HepG2 (cell line): ENCODE measurements at regions not wholly inside any gene's neighbourhood (a gene's known extent, or its start where the extent isn't known, plus 50 kb on each side); places are given as distances from the start of the nearest gene placed in this dataset.
A peak's percentile ranks its signal among the peaks of the same experiment; 100 is the strongest.

ENCODE experiments used
- ATAC-seq: fragments of 200-7000 bp; cut with Tn5 transposase; 3 replicates; pipeline ENCODE4 v1.9.1; 2020; ENCODE audit warnings: mild to moderate bottlenecking, moderate library complexity
- BruUV-seq: library from RNA; stranded (reverse); fragments of 400-500 nt; replicated peaks from 2 replicates; lab custom pipeline; 2021; lab: Mats Ljungman, UMichigan
- CTCF ChIA-PET: fragments of 300-600 bp; formaldehyde crosslinking; extraction: SDS; loops from one replicate; lab custom pipeline; 2021; ENCODE audit warnings: low total read pairs, inconsistent platforms, low intra/inter-chr PET ratio; lab: Yijun Ruan, JAX
- POLR2A ChIA-PET: fragments of 350-600 bp; sonication (Branson Sonifier 250); formaldehyde crosslinking; loops from one replicate; lab custom pipeline; 2020; ENCODE audit warnings: antibody characterized with exemption, inconsistent platforms; lab: Yijun Ruan, JAX
- DNase-seq: peaks from one replicate; pipeline ENCODE4 v3.0.0-alpha.2; 2015; ENCODE audit warnings: low spot score
- FAIRE-seq: peaks from 3 replicates; lab custom pipeline; 2011; peaks lifted over from hg19 to GRCh38; lab: Jason Lieb, UNC
- H2AFZ ChIP-seq: one replicate; pipeline ENCODE4 v1.6.1; 2011; ENCODE audit warnings: low read length, inconsistent platforms
- H3K27ac ChIP-seq: fragments of 300-600 bp; 3 replicates; pipeline ENCODE4 v1.8.0; 2011; ENCODE audit warnings: mixed run types, mild to moderate bottlenecking, mixed read lengths, low read length, inconsistent platforms; ENCODE audit not compliant: insufficient read depth; ENCODE audit errors: extremely low read length
- H3K27me3 ChIP-seq, 2 experiments: fragments of 200-600 bp in 1 of 2; 2 replicates in 1 of 2; 3 replicates in 1 of 2; pipeline versions ENCODE4 v1.6.0 to v1.8.0; 2011; ENCODE audit warnings: low read length in 2 of 2, mild to moderate bottlenecking in 2 of 2, moderate library complexity in 2 of 2, inconsistent platforms in 1 of 2; ENCODE audit not compliant: insufficient read depth in 2 of 2, control insufficient read depth in 1 of 2
- H3K36me3 ChIP-seq, 2 experiments: fragments of 200-600 bp in 1 of 2; replicated peaks in 1 of 2; 2 replicates in 1 of 2; 3 replicates in 1 of 2; pipeline versions ENCODE4 v1.5.1 to v1.8.0; 2011; ENCODE audit warnings: low read length in 2 of 2, inconsistent platforms in 1 of 2; ENCODE audit not compliant: insufficient read depth in 2 of 2, control insufficient read depth in 1 of 2
- H3K4me1 ChIP-seq: 2 replicates; pipeline ENCODE4 v1.5.1; 2012; ENCODE audit warnings: low read length, inconsistent platforms; ENCODE audit not compliant: insufficient read depth
- H3K4me2 ChIP-seq: 2 replicates; pipeline ENCODE4 v1.6.0; 2011; ENCODE audit warnings: low read depth, low read length, inconsistent platforms
- H3K4me3 ChIP-seq, 3 experiments: fragments of 200-600 bp in 1 of 3; sonication (generic), shearing (Covaris generic) in 1 of 3; replicated peaks in 1 of 3; 2 replicates each; pipeline ENCODE4 v1.5.1; 2011 to 2016; ENCODE audit warnings: low read length in 3 of 3, inconsistent platforms in 2 of 3, low read depth in 2 of 3, mild to moderate bottlenecking in 2 of 3, control low read depth in 1 of 3, mixed read lengths in 1 of 3; ENCODE audit not compliant: insufficient read depth in 1 of 3
- H3K79me2 ChIP-seq: one replicate; pipeline ENCODE4 v1.6.1; 2011; ENCODE audit warnings: low read length, inconsistent platforms; ENCODE audit not compliant: insufficient read depth
- H3K9ac ChIP-seq: 2 replicates; pipeline ENCODE4 v1.6.0; 2011; ENCODE audit warnings: mild to moderate bottlenecking, low read depth, low read length, inconsistent platforms; ENCODE audit not compliant: insufficient read depth
- H3K9me3 ChIP-seq: 2 replicates; pipeline ENCODE4 v1.5.1; 2012; ENCODE audit warnings: mild to moderate bottlenecking, low read length
- H4K20me1 ChIP-seq: 2 replicates; pipeline ENCODE4 v1.6.0; 2011; ENCODE audit warnings: inconsistent platforms, mild to moderate bottlenecking, low read length, moderate library complexity; ENCODE audit not compliant: insufficient read depth
- CEBPB ChIP-seq: IDR thresholded peaks from 2 replicates; pipeline ENCODE4 v1.6.1; 2011; ENCODE audit warnings: low read depth, low read length, improper control_type of control experiment, borderline replicate concordance
- CREB3 ChIP-seq: sonication (generic); formaldehyde crosslinking; IDR thresholded peaks from 2 replicates; pipeline ENCODE4 v1.5.0; 2020; ENCODE audit warnings: missing genetic modification reagents
- DDIT3 ChIP-seq: sonication (generic); formaldehyde crosslinking; IDR thresholded peaks from 2 replicates; pipeline ENCODE4 v1.4.0; 2020; ENCODE audit warnings: mild to moderate bottlenecking, missing genetic modification reagents
- FIP1L1 ChIP-seq: fragments of 200-400 bp; formaldehyde crosslinking; IDR thresholded peaks from 2 replicates; pipeline ENCODE4 v1.6.1; 2018; ENCODE audit warnings: low read depth, mild to moderate bottlenecking, low read length, moderate library complexity, borderline replicate concordance; ENCODE audit not compliant: insufficient read depth
- FOXA3 ChIP-seq: IDR thresholded peaks from 2 replicates; pipeline ENCODE4 v1.6.1; 2016; ENCODE audit warnings: missing genetic modification reagents, missing compliant biosample characterization
- MIXL1 ChIP-seq: IDR thresholded peaks from 2 replicates; pipeline ENCODE4 v1.6.1; 2016
- PAX8 ChIP-seq: sonication (generic); formaldehyde crosslinking; IDR thresholded peaks from 2 replicates; pipeline ENCODE4 v1.8.0; 2022; ENCODE audit warnings: mild to moderate bottlenecking, missing genetic modification reagents, borderline replicate concordance
- TFE3 ChIP-seq: IDR thresholded peaks from 2 replicates; pipeline ENCODE4 v1.6.1; 2016
- ZNF124 ChIP-seq: sonication (generic); formaldehyde crosslinking; IDR thresholded peaks from 2 replicates; pipeline ENCODE4 v1.4.0; 2020; ENCODE audit warnings: missing genetic modification reagents
- ZNF260 ChIP-seq: sonication (generic); formaldehyde crosslinking; IDR thresholded peaks from 2 replicates; pipeline ENCODE4 v1.4.0; 2020; ENCODE audit warnings: missing genetic modification reagents, low read depth, mild to moderate bottlenecking, borderline replicate concordance
- ZNF609 ChIP-seq: sonication (generic); formaldehyde crosslinking; IDR thresholded peaks from 2 replicates; pipeline ENCODE4 v1.4.0; 2020; ENCODE audit warnings: mild to moderate bottlenecking, missing genetic modification reagents, borderline replicate concordance
- WGBS: methylation state at CpG from one replicate; pipeline ENCODE4 v1.1.6; 2017; ENCODE audit warnings: low lambda C conversion rate; 5-methylcytosine and 5-hydroxymethylcytosine counted together
- in situ Hi-C: cut with HindIII; loops from 2 replicates; pipeline ENCODE4 v1.10.0; 2017; ENCODE audit warnings: low pct_unique_long_range_greater_than_20kb; ENCODE audit not compliant: extremely low pct_ligation_motif_present
- intact Hi-C: fragments of 100-400 bp; cut with micrococcal nuclease; formaldehyde crosslinking; loops from one replicate; pipeline ENCODE4 v1.10.0; 2022; ENCODE audit not compliant: unreplicated experiment

GRCh38 chr12:104864668-104865067 lies 93.4 kb downstream of the SLC41A2 start:
- intact Hi-C loops (no loop called here), in situ Hi-C loops (no loop called here)
- H3K79me2 ChIP-seq = no peaks in the 10 kb centered on the region
- no TSS peak for BruUV-seq
- TF ChIP-seq ZNF260 (CRISPR knock-in tag) = no peak
- peak; percentile 61 for TF ChIP-seq CEBPB
- H4K20me1 ChIP-seq = no peaks in the 10 kb centered on the region
- H3K4me2 ChIP-seq = no peak overlapping the region
- POLR2A ChIA-PET = no interaction called here
- CTCF ChIA-PET = no interaction called here
- H3K36me3 ChIP-seq = no peaks in the 10 kb centered on the region
- no peaks in the 10 kb centered on the region for H3K27me3 ChIP-seq
- DNase-seq (no peak), ATAC-seq (no peak), FAIRE-seq (no peak)
- no peaks in the 10 kb centered on the region for H3K9me3 ChIP-seq
- no peaks in the 10 kb centered on the region for H3K4me1 ChIP-seq
- H3K4me3 ChIP-seq = no peak overlapping the region
- no peak overlapping the region for H3K27ac ChIP-seq
- H2AFZ ChIP-seq = no peak overlapping the region
- H3K9ac ChIP-seq = no peak overlapping the region

- DNase-seq = no peak
- Histone ChIP-seq H3K4me1 (no peaks in the 10 kb centered on the region), H3K27ac (no peak overlapping the region), H3K27me3 (no peaks in the 10 kb centered on the region), H2AFZ (no peak overlapping the region), H3K79me2 (no peaks in the 10 kb centered on the region), H3K4me3 (no peak overlapping the region), H3K9ac (no peak overlapping the region), H3K36me3 (no peaks in the 10 kb centered on the region), H3K4me2 (no peak overlapping the region), H3K9me3 (no peaks in the 10 kb centered on the region), H4K20me1 (no peaks in the 10 kb centered on the region)
- FAIRE-seq = no peak
- no peak for ATAC-seq
- ChIA-PET CTCF (no interaction called here), POLR2A (no interaction called here)
- intact Hi-C loops (no loop called here), in situ Hi-C loops (no loop called here)
- 96% methylated on average over 5 of the region's 5 CpGs for WGBS
- BruUV-seq = no TSS peak
- TF ChIP-seq TFE3 (CRISPR knock-in tag) (no peak), FOXA3 (CRISPR knock-in tag) (no peak), ZNF124 (CRISPR knock-in tag) (no peak), FIP1L1 (no peak), ZNF609 (CRISPR knock-in tag) (no peak), PAX8 (no peak), CREB3 (CRISPR knock-in tag) (no peak), DDIT3 (CRISPR knock-in tag) (no peak), MIXL1 (no peak)
These were observed 94.7 kb downstream of the SLC41A2 start for GRCh38 chr12:104863296-104863948.
